GM18499 (cell line): ENCODE measurements at regions not wholly inside any gene's neighbourhood (a gene's known extent, or its start where the extent isn't known, plus 50 kb on each side); places are given as distances from the start of the nearest gene placed in this dataset.
A peak's percentile ranks its signal among the peaks of the same experiment; 100 is the strongest.

Source experiments
- ATAC-seq: cut with Tn5 transposase; IDR thresholded peaks from one replicate; pipeline ENCODE4 v1.9.1; 2021; ENCODE audit warnings: moderate number of reproducible peaks; ENCODE audit not compliant: insufficient read depth, unreplicated experiment

DNA sequence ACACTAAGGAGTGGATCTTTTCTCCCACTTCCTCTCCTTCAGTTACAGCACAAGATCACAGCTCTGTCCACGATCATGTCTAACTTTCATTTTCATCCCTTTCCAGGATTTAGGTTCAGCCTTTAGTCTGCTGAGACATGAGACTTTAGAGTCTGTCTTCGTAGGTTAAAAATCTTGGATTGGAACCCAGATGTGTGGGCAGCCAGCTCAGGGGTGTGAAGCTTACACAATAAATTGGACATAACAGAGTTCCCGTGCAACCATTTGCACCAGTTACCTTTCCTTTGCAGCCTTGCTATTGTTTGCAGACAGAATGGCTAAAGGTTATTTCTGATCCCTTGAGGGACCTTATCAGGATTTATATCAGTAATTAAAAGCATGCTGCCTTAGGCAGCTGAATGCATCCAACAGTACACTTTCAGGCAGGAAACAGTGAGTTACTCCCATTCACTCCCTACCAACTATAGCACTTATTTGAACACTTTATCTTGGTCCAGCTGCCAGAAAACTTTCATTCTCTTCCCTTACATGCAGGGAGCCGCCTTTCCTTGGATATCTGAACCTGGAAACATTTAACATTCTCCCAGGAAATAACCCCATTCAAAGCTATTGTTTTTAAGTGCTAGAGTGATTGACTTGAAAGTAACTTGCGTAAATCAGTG lies 87.3 kb downstream of the TMEM100 start:
- ATAC-seq, result no peak

DNA sequence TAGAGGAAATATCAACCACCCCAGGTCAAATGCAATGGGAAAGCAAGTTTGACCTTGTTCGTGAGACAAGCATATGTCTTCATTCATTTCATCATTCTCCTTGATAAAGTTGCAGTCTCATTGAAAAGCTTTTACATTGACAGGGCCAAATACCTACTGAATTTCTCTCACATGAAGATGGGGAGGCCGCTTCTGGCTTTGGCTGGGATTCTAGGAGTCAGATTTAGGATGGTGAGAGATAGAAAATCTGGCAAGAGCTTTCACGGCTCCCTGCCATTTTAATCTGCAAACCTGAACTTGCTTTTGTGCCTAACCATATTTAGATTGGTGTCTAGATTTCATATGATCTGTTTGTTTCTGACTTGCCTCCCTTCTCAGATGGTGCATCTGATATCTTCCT lies 88.0 kb downstream of the TMEM100 start:
- no peak for ATAC-seq

DNA sequence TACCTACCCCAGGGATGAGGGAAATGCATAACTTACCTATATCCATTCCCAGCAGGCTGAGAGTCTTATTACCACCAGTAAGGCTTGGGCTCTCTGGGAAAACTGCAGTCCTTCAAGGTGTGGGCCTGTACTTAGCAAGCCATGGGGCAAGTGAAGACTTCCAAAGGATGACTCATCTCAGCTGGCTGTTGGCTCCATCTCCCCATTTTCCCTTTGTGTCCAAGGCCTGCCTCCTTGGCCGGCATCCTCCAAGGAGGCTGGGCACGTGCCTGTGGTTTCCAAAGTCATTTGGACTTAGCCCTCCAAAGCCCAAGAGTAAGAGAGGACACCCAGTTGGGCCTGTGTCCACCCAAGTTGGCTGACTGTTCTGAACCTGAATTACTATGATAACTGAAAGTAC lies 89.8 kb downstream of the TMEM100 start:
- no peak for ATAC-seq

GRCh38 chr17:55632236-55632635 lies 90.4 kb downstream of the TMEM100 start:
- no peak for ATAC-seq

- no peak for ATAC-seq
These were observed 92.7 kb downstream of the TMEM100 start for GRCh38 chr17:55629995-55630394.

DNA sequence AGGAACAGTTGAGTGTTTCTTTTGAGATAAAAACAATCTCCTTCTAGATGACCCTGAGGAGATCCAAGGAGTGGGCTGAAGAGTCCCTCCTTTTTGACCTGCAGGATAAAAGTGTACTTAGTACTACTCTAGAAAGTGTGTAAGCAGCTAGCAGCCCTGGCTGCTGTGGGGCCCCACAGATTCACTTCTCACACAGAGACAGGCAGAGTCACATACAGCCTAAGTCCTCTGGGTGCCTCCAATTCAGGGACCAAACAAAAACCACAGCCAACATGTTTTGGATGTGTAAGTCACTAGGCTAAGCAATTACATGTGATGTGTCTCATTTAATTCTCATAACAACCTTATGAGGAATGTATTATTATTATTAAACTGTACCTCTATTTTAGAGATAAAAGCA lies 97.1 kb downstream of the TMEM100 start:
- no peak for ATAC-seq

DNA sequence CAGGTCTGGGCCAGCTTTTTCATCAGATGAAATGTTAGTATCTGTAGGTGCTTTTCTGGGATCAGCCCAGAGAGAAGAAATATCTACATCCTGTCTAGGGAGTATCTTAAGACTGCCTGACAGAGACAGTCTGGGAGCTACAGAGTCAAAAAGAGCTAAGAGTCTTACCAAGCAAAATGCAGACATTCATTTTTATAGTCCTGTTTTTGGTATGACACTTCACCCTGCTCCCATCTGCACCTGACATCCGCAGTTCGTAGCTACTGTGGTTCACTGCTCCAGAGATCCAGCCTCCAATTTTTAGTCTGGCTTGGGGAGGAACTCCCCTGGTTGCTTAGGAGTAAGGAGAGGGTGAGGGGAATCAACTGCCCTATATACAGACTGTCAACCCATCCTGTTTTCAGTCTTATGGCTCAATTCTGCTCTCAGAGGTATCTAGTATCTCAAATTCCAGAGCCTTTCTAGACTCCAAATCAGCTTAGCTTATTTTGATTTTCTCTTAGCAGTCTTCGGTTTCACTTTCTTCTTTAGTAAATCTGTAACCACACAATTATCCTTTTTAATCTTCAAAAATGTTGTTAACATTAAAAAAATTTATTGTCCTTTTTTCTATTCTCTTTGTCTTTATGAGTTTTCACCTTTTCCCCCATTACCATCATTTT lies 97.8 kb downstream of the TMEM100 start:
- ATAC-seq, result peak; percentile 49

GRCh38 chr17:55622547-55622946 lies 100.1 kb downstream of the TMEM100 start:
- ATAC-seq, result no peak

GRCh38 chr17:55620945-55621344 lies 101.7 kb downstream of the TMEM100 start:
- ATAC-seq, result no peak

GRCh38 chr17:55620023-55620422 lies 102.6 kb downstream of the TMEM100 start:
- no peak for ATAC-seq

- no peak for ATAC-seq
These were observed 105.2 kb downstream of the TMEM100 start for GRCh38 chr17:55617441-55617840.

DNA sequence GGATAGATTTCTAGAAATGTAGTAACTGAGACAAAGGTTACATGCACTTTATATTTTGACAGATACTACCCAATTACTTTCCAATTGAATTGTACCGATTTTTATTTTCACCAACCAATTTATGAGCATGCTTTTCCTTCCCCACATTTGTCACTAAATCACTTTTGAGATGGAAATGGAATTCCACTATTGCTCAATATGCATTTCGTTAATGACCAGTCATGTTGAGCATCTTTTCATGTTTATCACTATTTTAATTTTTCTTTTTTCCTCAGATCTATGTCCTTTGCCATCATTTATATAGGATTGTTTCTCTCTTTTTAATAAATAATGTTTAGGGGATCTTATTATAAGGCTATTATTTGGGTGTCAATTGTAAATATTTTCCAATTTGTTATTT lies 102.8 kb upstream of the SMIM36 start:
- no peak for ATAC-seq

DNA sequence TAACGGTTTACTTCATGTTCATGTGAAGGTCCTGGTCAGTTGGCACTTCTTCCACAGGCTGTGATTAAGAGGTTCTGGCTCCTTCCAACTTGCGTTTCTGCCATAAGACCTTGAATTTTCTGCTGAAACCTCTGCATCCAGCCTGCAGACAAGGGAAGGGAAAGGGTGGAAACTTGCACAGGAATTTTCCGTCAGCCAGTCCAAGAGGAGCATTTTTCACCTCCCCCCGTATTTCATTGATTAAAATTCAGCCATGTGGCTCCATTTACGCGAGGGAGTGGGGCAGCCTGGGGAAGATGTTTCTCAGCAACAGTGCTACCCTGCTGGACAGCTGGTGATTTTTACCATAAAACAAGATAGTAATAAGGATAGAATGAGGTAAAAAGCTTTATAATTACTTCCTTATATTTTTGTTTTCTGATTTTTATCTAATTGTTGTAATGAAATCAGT lies 101.5 kb upstream of the SMIM36 start:
- no peak for ATAC-seq

GRCh38 chr17:55607731-55608341 lies 96.6 kb upstream of the SMIM36 start:
- ATAC-seq, result no peak

DNA sequence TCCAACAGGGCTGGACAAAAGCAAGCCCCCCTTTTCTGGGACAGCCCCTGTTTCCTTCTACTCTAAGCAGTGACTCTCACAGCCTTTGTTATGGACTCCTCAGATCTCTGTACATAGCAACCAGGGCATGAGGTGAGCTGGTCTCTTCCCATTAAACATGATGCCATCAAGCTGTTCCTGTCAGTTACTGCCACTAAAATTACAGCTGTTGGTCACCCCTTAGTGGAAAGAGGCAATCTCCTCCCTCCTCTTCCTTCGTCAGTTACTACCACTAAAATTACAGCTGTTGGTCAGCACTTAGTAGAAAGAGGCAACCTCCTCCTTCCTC lies 95.2 kb upstream of the SMIM36 start:
- no peak for ATAC-seq

GRCh38 chr17:55605705-55606487 lies 94.6 kb upstream of the SMIM36 start:
- no peak for ATAC-seq

- no peak for ATAC-seq
These were observed 90.7 kb upstream of the SMIM36 start for GRCh38 chr17:55601874-55602364.

DNA sequence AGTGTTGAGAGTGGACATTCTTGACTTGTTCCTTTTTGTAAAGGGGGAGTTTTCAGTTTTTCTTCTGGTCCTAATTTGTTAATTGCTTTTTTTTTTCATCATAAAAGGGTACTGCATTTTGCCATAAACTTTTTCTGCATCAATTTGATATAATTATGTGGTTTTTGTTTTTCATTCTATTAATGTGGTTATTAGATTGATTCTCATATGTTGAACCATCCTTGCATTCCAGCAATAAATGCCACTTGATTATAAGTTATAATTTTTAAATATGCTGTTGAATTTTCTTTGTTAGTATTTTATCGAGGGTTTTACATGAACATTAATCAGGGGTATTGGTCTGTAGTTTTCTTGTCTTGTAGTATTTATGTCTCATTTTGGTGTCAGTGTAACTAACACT lies 87.2 kb upstream of the SMIM36 start:
- no peak for ATAC-seq

GRCh38 chr17:55588446-55589242 lies 77.4 kb upstream of the SMIM36 start:
- no peak for ATAC-seq

DNA sequence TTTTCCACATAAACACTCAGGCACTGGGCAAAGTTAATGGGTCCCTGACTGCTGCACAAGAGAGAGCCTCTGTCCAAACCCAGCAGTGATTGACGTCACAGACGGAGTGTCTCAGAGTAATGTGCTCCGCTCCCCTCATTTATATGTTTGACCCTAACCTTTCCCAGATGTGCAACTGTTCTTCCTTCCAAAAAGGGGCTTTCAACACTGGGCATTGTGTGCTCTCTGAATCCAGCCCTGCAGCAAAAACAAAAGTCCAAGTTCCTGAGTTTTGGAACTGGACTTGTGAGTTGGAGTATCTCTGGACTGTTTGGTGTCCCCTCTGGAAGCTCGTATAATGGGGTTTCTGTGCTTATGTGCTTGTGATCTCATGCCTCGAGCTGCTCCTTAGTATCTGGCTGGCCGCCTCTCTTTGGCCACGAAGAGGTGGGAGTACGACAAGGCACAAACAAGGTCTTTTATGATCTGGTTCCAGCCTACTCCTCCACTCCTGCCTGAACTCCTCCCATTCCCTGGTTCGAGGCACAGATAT lies 76.4 kb upstream of the SMIM36 start:
- ATAC-seq, result no peak
